ENCODE measurements at regions not wholly inside any gene's neighbourhood (a gene's known extent, or its start where the extent isn't known, plus 50 kb on each side); places are given as distances from the start of the nearest gene placed in this dataset.
A peak's percentile ranks its signal among the peaks of the same experiment; 100 is the strongest.

DNA sequence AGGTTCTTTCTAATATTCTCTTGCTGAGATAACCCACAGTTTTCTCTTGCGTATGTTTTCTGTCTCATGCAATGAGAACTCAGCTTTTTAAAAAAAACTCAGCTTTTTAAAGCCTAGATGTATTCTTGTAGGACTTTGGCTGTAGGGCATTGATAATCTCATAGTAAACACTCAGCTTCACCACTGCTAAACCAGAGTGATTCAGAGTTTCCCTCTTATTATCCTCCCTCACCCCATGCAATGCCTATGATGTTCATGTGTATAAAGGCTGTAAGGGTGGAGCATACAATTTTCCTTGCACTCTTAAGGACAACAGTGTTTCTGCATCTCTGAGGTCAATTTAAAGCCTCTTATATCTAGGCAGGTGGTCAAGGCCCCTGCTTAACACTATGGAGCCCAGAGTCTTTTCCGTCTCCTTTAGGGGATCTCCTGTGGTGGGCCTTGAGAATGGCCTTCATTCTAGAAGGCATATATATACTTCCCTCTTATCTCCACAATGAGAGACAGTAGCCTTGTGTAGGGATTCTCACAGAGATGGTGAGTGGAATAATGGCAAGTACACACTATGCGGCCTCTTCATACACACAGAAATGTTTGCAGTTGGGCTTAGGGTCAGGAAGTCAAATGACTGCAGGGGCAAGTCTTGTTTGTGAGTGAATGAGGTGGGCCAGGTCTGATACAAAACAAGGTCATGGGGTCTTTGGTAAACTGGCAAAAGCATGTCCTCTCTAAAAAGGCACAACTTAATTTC lies 279.6 kb downstream of the HS3ST3A1 start (continued):
- TF ChIP-seq TSHZ1 (tag by site-specific recombination; IDR thresholded peaks at IDR 0.05; ENCODE audit: borderline replicate concordance) (no peak), ZEB2 (tag by site-specific recombination; IDR thresholded peaks at IDR 0.05) (no peak), ZNF785 (tag by site-specific recombination; IDR thresholded peaks at IDR 0.05) (no peak)
- TF ChIP-seq, protein P1, sequence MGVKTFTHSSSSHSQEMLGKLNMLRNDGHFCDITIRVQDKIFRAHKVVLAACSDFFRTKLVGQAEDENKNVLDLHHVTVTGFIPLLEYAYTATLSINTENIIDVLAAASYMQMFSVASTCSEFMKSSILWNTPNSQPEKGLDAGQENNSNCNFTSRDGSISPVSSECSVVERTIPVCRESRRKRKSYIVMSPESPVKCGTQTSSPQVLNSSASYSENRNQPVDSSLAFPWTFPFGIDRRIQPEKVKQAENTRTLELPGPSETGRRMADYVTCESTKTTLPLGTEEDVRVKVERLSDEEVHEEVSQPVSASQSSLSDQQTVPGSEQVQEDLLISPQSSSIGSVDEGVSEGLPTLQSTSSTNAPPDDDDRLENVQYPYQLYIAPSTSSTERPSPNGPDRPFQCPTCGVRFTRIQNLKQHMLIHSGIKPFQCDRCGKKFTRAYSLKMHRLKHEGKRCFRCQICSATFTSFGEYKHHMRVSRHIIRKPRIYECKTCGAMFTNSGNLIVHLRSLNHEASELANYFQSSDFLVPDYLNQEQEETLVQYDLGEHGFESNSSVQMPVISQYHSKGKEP (tag by site-specific recombination; IDR thresholded peaks at IDR 0.05) = no peak

DNA sequence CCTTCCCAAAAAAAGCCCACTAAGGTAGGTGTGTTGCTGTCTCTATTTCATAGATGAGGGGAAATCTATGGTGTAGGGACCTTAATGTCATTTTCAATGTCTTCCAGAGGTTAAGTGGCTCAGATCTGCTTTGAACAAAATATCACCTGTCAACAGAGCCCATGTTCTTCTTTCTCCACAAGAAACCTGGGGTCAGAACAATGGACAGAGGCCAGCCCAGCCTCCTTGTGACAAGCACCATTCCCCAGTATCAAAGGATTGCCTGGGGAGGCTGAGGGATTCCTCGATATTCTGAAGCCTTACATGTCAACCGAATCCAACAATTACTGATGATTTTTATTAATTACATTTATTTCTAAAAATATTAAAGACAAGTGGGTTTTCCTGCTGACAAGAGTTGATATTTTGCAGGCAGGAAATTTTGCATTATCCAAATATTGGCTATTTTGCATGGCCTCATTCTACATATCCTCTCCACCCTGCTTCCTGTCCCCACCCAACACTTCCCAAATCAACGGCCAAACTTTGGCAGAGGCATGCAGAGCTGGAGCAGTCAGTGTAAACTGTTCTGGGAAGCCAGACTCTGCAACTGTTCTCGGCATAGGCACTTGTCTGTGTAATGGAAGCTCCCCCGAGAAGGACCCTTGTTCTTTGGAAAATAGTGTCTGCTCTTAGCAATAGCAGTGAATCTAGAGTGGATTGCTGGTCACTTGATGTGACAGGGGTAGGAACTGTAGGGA lies 281.5 kb downstream of the HS3ST3A1 start:
- ChIA-PET CTCF (interaction anchor here (1.0 to 1.1 kb wide), 2 partner anchors 14 to 290 kb away, joined by 3 to 5 read pairs; no protein-coding TSS in a partner anchor), POLR2A (no interaction called here)
- Histone ChIP-seq H3K4me1 (ENCODE audit: control insufficient read depth, insufficient read depth, low read length) (no peaks in the 10 kb centered on the region), H3K36me3 (ENCODE audit: control insufficient read depth in 2 of 2, insufficient read depth in 1 of 2, low read length in 2 of 2) (no peaks in the 10 kb centered on the region), H3K9me3 (ENCODE audit: control insufficient read depth, insufficient read depth, low read depth, low read length) (no peaks in the 10 kb centered on the region), H3K27ac (ENCODE audit: extremely low read depth, low read depth, low read length) (no peak overlapping the region), H3K4me3 (ENCODE audit: low read depth, low read length) (no peak overlapping the region)
- TF ChIP-seq, protein P2, sequence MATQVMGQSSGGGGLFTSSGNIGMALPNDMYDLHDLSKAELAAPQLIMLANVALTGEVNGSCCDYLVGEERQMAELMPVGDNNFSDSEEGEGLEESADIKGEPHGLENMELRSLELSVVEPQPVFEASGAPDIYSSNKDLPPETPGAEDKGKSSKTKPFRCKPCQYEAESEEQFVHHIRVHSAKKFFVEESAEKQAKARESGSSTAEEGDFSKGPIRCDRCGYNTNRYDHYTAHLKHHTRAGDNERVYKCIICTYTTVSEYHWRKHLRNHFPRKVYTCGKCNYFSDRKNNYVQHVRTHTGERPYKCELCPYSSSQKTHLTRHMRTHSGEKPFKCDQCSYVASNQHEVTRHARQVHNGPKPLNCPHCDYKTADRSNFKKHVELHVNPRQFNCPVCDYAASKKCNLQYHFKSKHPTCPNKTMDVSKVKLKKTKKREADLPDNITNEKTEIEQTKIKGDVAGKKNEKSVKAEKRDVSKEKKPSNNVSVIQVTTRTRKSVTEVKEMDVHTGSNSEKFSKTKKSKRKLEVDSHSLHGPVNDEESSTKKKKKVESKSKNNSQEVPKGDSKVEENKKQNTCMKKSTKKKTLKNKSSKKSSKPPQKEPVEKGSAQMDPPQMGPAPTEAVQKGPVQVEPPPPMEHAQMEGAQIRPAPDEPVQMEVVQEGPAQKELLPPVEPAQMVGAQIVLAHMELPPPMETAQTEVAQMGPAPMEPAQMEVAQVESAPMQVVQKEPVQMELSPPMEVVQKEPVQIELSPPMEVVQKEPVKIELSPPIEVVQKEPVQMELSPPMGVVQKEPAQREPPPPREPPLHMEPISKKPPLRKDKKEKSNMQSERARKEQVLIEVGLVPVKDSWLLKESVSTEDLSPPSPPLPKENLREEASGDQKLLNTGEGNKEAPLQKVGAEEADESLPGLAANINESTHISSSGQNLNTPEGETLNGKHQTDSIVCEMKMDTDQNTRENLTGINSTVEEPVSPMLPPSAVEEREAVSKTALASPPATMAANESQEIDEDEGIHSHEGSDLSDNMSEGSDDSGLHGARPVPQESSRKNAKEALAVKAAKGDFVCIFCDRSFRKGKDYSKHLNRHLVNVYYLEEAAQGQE (tag by site-specific recombination; IDR thresholded peaks at IDR 0.05) = peak; percentile 82
- no peak for TF ChIP-seq ZNF23 (tag by site-specific recombination; IDR thresholded peaks at IDR 0.05; ENCODE audit: borderline replicate concordance)

GRCh38 chr17:13316657-13317056 lies 285.1 kb downstream of the HS3ST3A1 start:
- ChIA-PET CTCF (no interaction called here), POLR2A (no interaction called here)
- Histone ChIP-seq H3K4me1 (ENCODE audit: control insufficient read depth, insufficient read depth, low read length) (no peaks in the 10 kb centered on the region), H3K9me3 (ENCODE audit: control insufficient read depth, insufficient read depth, low read depth, low read length) (no peaks in the 10 kb centered on the region), H3K27ac (ENCODE audit: extremely low read depth, low read depth, low read length) (no peak overlapping the region), H3K4me3 (ENCODE audit: low read depth, low read length) (no peak overlapping the region), H3K36me3 (ENCODE audit: control insufficient read depth in 2 of 2, insufficient read depth in 1 of 2, low read length in 2 of 2) (no peaks in the 10 kb centered on the region)
- TF ChIP-seq ZNF335 (tag by site-specific recombination; conservative IDR thresholded peaks at IDR 0.05) (no peak), ZBTB17 (tag by site-specific recombination; IDR thresholded peaks at IDR 0.05) (no peak), ZBTB21 (tag by site-specific recombination; IDR thresholded peaks at IDR 0.05) (no peak), ZNF433 (tag by site-specific recombination; IDR thresholded peaks at IDR 0.05; ENCODE audit: low read depth) (no peak), ZNF514 (tag by site-specific recombination; IDR thresholded peaks at IDR 0.05) (no peak), ZBTB7A (tag by site-specific recombination; IDR thresholded peaks at IDR 0.05; ENCODE audit: low read depth) (no peak), ZNF654 (tag by site-specific recombination; IDR thresholded peaks at IDR 0.05; ENCODE audit: low read depth) (no peak), ZNF677 (tag by site-specific recombination; IDR thresholded peaks at IDR 0.05) (no peak), ZNF23 (tag by site-specific recombination; IDR thresholded peaks at IDR 0.05; ENCODE audit: borderline replicate concordance) (no peak), HOXA7 (CRISPR knock-in tag; IDR thresholded peaks at IDR 0.05; ENCODE audit: borderline replicate concordance) (no peak), ZNF561 (tag by site-specific recombination; IDR thresholded peaks at IDR 0.05; ENCODE audit: borderline replicate concordance) (no peak), ZFHX2 (tag by site-specific recombination; conservative IDR thresholded peaks at IDR 0.05) (no peak), GLI4 (tag by site-specific recombination; IDR thresholded peaks at IDR 0.05) (no peak), ZNF10 (tag by site-specific recombination; IDR thresholded peaks at IDR 0.05) (no peak), ZNF350 (tag by site-specific recombination; IDR thresholded peaks at IDR 0.05) (no peak), SP3 (tag by site-specific recombination; IDR thresholded peaks at IDR 0.05) (no peak)
